ENCODE measurements at regions not wholly inside any gene's neighbourhood (a gene's known extent, or its start where the extent isn't known, plus 50 kb on each side); places are given as distances from the start of the nearest gene placed in this dataset.

DNA sequence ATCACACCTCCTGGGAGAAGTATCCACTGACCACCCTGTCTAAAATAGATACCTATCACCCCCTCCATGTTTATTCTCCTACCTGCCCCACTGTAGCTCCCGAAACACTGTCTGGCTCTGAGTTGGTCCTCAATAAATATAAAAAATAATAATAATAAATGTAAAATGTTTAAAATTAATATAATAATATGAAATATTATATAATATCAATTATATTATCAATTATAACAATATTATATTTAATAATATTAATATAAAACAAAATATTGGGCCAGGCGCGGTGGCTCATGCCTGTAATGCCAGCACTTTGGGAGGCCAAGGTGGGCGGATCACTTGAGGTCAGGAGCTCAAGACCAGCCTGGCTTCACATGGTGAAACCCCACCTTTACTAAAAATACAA is 52.3 kb upstream of the TIAM1 start:
- intact Hi-C loops (cut with micrococcal nuclease; ENCODE audit: unreplicated experiment) (no loop called here), in situ Hi-C loops (cut with HindIII; ENCODE audit: low pct_unique_long_range_greater_than_20kb, low sequenced_read_pairs) (no loop called here)
- no peaks in the 10 kb centered on the region for H3K36me3 ChIP-seq (ENCODE audit: control insufficient read depth, insufficient read depth, low read length)
- TF ChIP-seq TCF7L2 (IDR thresholded peaks at IDR 0.05; ENCODE audit: low read depth, low read length) (no peak), SIN3A (IDR thresholded peaks at IDR 0.05; ENCODE audit: borderline replicate concordance, insufficient read depth, low read depth, low read length) (no peak), POLR2AphosphoS5 (IDR thresholded peaks at IDR 0.05; ENCODE audit: low read depth, low read length) (no peak)
- TF ChIP-seq, protein P1, sequence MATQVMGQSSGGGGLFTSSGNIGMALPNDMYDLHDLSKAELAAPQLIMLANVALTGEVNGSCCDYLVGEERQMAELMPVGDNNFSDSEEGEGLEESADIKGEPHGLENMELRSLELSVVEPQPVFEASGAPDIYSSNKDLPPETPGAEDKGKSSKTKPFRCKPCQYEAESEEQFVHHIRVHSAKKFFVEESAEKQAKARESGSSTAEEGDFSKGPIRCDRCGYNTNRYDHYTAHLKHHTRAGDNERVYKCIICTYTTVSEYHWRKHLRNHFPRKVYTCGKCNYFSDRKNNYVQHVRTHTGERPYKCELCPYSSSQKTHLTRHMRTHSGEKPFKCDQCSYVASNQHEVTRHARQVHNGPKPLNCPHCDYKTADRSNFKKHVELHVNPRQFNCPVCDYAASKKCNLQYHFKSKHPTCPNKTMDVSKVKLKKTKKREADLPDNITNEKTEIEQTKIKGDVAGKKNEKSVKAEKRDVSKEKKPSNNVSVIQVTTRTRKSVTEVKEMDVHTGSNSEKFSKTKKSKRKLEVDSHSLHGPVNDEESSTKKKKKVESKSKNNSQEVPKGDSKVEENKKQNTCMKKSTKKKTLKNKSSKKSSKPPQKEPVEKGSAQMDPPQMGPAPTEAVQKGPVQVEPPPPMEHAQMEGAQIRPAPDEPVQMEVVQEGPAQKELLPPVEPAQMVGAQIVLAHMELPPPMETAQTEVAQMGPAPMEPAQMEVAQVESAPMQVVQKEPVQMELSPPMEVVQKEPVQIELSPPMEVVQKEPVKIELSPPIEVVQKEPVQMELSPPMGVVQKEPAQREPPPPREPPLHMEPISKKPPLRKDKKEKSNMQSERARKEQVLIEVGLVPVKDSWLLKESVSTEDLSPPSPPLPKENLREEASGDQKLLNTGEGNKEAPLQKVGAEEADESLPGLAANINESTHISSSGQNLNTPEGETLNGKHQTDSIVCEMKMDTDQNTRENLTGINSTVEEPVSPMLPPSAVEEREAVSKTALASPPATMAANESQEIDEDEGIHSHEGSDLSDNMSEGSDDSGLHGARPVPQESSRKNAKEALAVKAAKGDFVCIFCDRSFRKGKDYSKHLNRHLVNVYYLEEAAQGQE (IDR thresholded peaks at IDR 0.05; ENCODE audit: insufficient read depth in 1 of 2, low read depth in 2 of 2, low read length in 1 of 2) = no peak
- TF ChIP-seq, protein P2, sequence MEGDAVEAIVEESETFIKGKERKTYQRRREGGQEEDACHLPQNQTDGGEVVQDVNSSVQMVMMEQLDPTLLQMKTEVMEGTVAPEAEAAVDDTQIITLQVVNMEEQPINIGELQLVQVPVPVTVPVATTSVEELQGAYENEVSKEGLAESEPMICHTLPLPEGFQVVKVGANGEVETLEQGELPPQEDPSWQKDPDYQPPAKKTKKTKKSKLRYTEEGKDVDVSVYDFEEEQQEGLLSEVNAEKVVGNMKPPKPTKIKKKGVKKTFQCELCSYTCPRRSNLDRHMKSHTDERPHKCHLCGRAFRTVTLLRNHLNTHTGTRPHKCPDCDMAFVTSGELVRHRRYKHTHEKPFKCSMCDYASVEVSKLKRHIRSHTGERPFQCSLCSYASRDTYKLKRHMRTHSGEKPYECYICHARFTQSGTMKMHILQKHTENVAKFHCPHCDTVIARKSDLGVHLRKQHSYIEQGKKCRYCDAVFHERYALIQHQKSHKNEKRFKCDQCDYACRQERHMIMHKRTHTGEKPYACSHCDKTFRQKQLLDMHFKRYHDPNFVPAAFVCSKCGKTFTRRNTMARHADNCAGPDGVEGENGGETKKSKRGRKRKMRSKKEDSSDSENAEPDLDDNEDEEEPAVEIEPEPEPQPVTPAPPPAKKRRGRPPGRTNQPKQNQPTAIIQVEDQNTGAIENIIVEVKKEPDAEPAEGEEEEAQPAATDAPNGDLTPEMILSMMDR (IDR thresholded peaks at IDR 0.05) = no peak
- DNase-seq (ENCODE audit: low read depth, low spot score) (no peak), ATAC-seq (no peak)
- no peak overlapping the region for H3K27ac ChIP-seq (ENCODE audit: low read length)
- H3K4me3 ChIP-seq (ENCODE audit: low read depth in 2 of 2, low read length in 2 of 2) = no peak overlapping the region
- no peaks in the 10 kb centered on the region for H3K4me1 ChIP-seq (ENCODE audit: control insufficient read depth, insufficient read depth, low read length)
- ChIA-PET POLR2A (no interaction called here), CTCF (no interaction called here)
- no peaks in the 10 kb centered on the region for H3K9me3 ChIP-seq (ENCODE audit: control insufficient read depth, insufficient read depth, low read depth, low read length)
- no TSS peak for BruUV-seq (replicated peaks)
- H3K27me3 ChIP-seq (ENCODE audit: control insufficient read depth, insufficient read depth, low read length) = no peaks in the 10 kb centered on the region

DNA sequence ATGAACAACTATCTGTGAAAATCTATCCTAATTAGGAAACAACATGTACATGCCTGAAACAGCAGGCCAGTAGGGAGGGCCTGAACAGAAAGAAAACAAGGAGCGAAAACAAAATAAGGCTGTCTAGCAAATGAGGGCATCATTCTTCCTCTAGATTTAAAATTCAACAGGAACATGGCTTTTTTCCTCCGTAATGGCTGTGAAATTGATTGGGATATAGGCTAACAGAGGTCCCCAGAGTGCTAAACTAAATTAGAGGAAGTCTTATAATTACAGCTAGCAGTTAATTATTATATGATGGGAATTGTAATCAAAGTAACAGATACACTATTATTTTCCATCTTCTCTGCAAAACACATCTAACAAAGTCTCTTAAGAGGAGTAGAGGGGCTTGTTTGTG is 51.7 kb upstream of the TIAM1 start:
- POLR2A ChIA-PET = no interaction called here

More for the DNA sequence above, 51.7 kb upstream of the TIAM1 start:
- no peak for DNase-seq (ENCODE audit: low read depth, low spot score)
- Histone ChIP-seq H3K27ac (ENCODE audit: low read length) (no peak overlapping the region), H3K4me1 (ENCODE audit: control insufficient read depth, insufficient read depth, low read length) (no peaks in the 10 kb centered on the region), H3K27me3 (ENCODE audit: control insufficient read depth, insufficient read depth, low read length) (no peaks in the 10 kb centered on the region), H3K4me3 (ENCODE audit: low read depth in 2 of 2, low read length in 2 of 2) (no peak overlapping the region), H3K9me3 (ENCODE audit: control insufficient read depth, insufficient read depth, low read depth, low read length) (no peaks in the 10 kb centered on the region), H3K36me3 (ENCODE audit: control insufficient read depth, insufficient read depth, low read length) (no peaks in the 10 kb centered on the region)
- CTCF ChIA-PET = no interaction called here
- no TSS peak for BruUV-seq (replicated peaks)
- ATAC-seq = no peak
- in situ Hi-C loops (cut with HindIII; ENCODE audit: low pct_unique_long_range_greater_than_20kb, low sequenced_read_pairs) (no loop called here), intact Hi-C loops (cut with micrococcal nuclease; ENCODE audit: unreplicated experiment) (no loop called here)
- TF ChIP-seq TCF7L2 (IDR thresholded peaks at IDR 0.05; ENCODE audit: low read depth, low read length) = no peak
- TF ChIP-seq SIN3A (IDR thresholded peaks at IDR 0.05; ENCODE audit: borderline replicate concordance, insufficient read depth, low read depth, low read length) = no peak
- TF ChIP-seq, protein P2 (IDR thresholded peaks at IDR 0.05) = no peak
- TF ChIP-seq, protein P1 (IDR thresholded peaks at IDR 0.05; ENCODE audit: insufficient read depth in 1 of 2, low read depth in 2 of 2, low read length in 1 of 2) = no peak
- no peak for TF ChIP-seq POLR2AphosphoS5 (IDR thresholded peaks at IDR 0.05; ENCODE audit: low read depth, low read length)
